A673 (cell line): ENCODE measurements at regions not wholly inside any gene's neighbourhood (a gene's known extent, or its start where the extent isn't known, plus 50 kb on each side); places are given as distances from the start of the nearest gene placed in this dataset.

Experiments
- CTCF ChIP-seq: fragments of 300-800, 200-600 bp; sonication (generic); conservative IDR thresholded peaks from 2 replicates; pipeline ENCODE4 v1.5.1; 2017; ENCODE audit warnings: low read depth, mild to moderate bottlenecking, antibody characterized with exemption, low read length, moderate library complexity, mixed read lengths
- EZH2 ChIP-seq: fragments of 200-600 bp; sonication (generic); IDR thresholded peaks from 2 replicates; pipeline ENCODE4 v1.6.1; 2017; ENCODE audit warnings: borderline replicate concordance, low read depth, mild to moderate bottlenecking, mixed read lengths, antibody characterized with exemption, low read length; ENCODE audit not compliant: poor library complexity, severe bottlenecking

GRCh38 chr2:14998546-14998945, 366.0 kb downstream of the LRATD1 start:
- no peak for TF ChIP-seq CTCF
- TF ChIP-seq EZH2: no peak
